ENCODE measurements at regions not wholly inside any gene's neighbourhood (a gene's known extent, or its start where the extent isn't known, plus 50 kb on each side); places are given as distances from the start of the nearest gene placed in this dataset.

- H3K4me3 ChIP-seq (ENCODE audit: low read depth, poor library complexity, severe bottlenecking) = no peak overlapping the region
- TF ChIP-seq CTCF (IDR thresholded peaks at IDR 0.05) = no peak
- TF ChIP-seq POLR2A (IDR thresholded peaks at IDR 0.05) = no peak
- intact Hi-C loops (cut with DNase I; ENCODE audit: low total_unique reads) = no loop called here
- 57 to 79% methylated on average over 3 of the region's 3 CpGs for WGBS, 2 donors
- DNase-seq (ENCODE audit: low spot score in 2 of 2) = no peak
Measured at GRCh38 chr1:14460173-14460572, 138.3 kb upstream of the KAZN start.

DNA sequence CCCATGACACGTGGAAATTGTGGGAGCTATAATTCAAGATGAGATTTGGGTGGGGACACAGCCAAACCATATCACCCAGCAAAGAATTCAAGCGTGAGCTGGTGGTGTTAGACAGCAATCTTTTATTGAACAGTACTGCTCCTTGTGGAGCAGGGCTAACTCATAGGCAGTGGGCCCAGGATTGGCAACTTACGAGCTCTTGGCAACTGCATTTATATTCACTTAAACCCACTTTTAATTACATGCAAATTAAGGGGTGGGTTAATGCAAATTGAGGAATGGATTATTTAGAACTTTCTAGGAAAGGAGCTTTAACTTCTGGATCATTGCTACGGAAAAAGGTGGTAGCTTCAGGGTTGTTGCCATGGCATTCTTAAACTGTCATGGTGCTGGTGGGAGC, 135.6 kb upstream of the KAZN start:
- WGBS, 2 donors = 92 to 94% methylated on average over 4 of the region's 4 CpGs
- H3K4me3 ChIP-seq (ENCODE audit: low read depth, poor library complexity, severe bottlenecking) = no peak overlapping the region
- no peak for DNase-seq (ENCODE audit: low spot score in 2 of 2)
- intact Hi-C loops (cut with DNase I; ENCODE audit: low total_unique reads) = no loop called here
- no peak for TF ChIP-seq CTCF (IDR thresholded peaks at IDR 0.05)
- TF ChIP-seq POLR2A (IDR thresholded peaks at IDR 0.05) = no peak

- WGBS, 2 donors = 51 to 64% methylated on average over 4 of the region's 4 CpGs
- DNase-seq (ENCODE audit: low spot score in 2 of 2) = no peak
- no peak for TF ChIP-seq CTCF (IDR thresholded peaks at IDR 0.05)
- TF ChIP-seq POLR2A (IDR thresholded peaks at IDR 0.05) = no peak
- intact Hi-C loops (cut with DNase I; ENCODE audit: low total_unique reads) = no loop called here
- H3K4me3 ChIP-seq (ENCODE audit: low read depth, poor library complexity, severe bottlenecking) = no peak overlapping the region
Measured at GRCh38 chr1:14466006-14466405, 132.5 kb upstream of the KAZN start.

DNA sequence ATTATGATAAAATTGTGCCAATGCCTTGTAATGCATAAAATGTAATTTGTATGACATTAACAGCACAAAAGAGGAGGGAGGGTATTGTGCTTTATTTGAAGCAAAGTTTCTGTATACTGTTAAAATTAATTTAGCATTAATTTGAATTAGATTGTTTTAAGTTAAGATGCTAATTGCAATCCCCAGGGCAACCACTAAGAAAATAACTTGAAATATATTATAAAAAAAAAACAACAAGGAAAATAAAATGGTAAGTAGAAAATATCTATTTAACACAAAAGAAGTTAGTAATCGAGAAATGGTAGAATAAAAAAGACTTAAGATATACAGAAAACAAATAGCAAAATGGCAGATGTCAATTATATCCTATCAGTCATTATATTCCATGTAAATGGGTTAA, 131.4 kb upstream of the KAZN start:
- WGBS, 2 donors = 91 to 93% methylated on average over 1 of the region's 1 CpG
- intact Hi-C loops (cut with DNase I; ENCODE audit: low total_unique reads) = no loop called here
- DNase-seq (ENCODE audit: low spot score in 2 of 2) = no peak
- H3K4me3 ChIP-seq (ENCODE audit: low read depth, poor library complexity, severe bottlenecking) = no peak overlapping the region
- TF ChIP-seq CTCF (IDR thresholded peaks at IDR 0.05) (no peak), POLR2A (IDR thresholded peaks at IDR 0.05) (no peak)

GRCh38 chr1:14468751-14469150, 129.7 kb upstream of the KAZN start:
- WGBS, 2 donors = 67 to 78% methylated on average over 7 of the region's 7 CpGs
- intact Hi-C loops (cut with DNase I; ENCODE audit: low total_unique reads) = no loop called here
- H3K4me3 ChIP-seq (ENCODE audit: low read depth, poor library complexity, severe bottlenecking) = no peak overlapping the region
- no peak for TF ChIP-seq POLR2A (IDR thresholded peaks at IDR 0.05)
- no peak for TF ChIP-seq CTCF (IDR thresholded peaks at IDR 0.05)
- DNase-seq (ENCODE audit: low spot score in 2 of 2) = no peak

DNA sequence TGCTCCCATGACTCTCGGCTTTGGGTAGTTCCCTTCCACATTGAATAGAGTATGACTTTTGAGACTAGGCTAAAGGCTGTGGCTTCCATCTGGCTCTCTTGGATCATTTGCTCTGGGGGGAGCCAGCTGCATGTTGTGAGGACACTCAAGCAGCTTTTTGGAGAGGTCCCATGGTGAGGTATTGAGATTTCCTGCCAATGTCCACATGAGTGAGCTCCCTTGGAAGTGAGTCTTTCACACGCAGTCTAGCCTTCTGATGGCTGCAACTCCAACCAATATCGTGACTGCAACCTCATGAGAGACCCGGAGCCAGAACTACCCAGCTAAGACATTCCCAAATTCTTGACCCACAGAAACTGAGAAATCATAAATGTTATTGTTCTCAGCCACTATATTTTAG, 127.7 kb upstream of the KAZN start:
- WGBS, 2 donors = 97 to 100% methylated on average over 4 of the region's 4 CpGs
- no peak overlapping the region for H3K4me3 ChIP-seq (ENCODE audit: low read depth, poor library complexity, severe bottlenecking)
- no peak for DNase-seq (ENCODE audit: low spot score in 2 of 2)
- TF ChIP-seq CTCF (IDR thresholded peaks at IDR 0.05) (no peak), POLR2A (IDR thresholded peaks at IDR 0.05) (no peak)
- intact Hi-C loops (cut with DNase I; ENCODE audit: low total_unique reads) = no loop called here

Measured in lower leg skin (tissue), 4 donors.